K562 (cell line): ENCODE measurements at regions not wholly inside any gene's neighbourhood (a gene's known extent, or its start where the extent isn't known, plus 50 kb on each side); places are given as distances from the start of the nearest gene placed in this dataset.

Experiments used
- ATAC-seq: fragments of 200-7000 bp; cut with Tn5 transposase; 3 replicates; pipeline ENCODE4 v1.9.1; 2020; ENCODE audit warnings: moderate library complexity
- BruUV-seq: library from RNA; stranded (reverse); fragments of 400-500 nt; replicated peaks from 2 replicates; lab custom pipeline; 2021; lab: Mats Ljungman, UMichigan
- CTCF ChIA-PET: fragments of 300-600 bp; formaldehyde crosslinking; extraction: SDS; loops from one replicate; lab custom pipeline; 2021; ENCODE audit warnings: low intra/inter-chr PET ratio; lab: Yijun Ruan, JAX
- POLR2A ChIA-PET: fragments of 300-600, 350-650 bp; sonication (Branson Sonifier 250); formaldehyde crosslinking; extraction: SDS; loops from one replicate; lab custom pipeline; 2021; ENCODE audit warnings: antibody characterized with exemption, inconsistent platforms; lab: Yijun Ruan, JAX
- DNase-seq, 4 experiments: peaks; one replicate each; pipeline versions ENCODE4 v3.0.0 to v3.0.0-alpha.2; 2011 to 2018; ENCODE audit warnings: low spot score in 3 of 4, mixed read lengths in 3 of 4; ENCODE audit errors: extremely low read depth in 1 of 4
- FAIRE-seq: peaks from 2 replicates; lab custom pipeline; 2011; peaks lifted over from hg19 to GRCh38; lab: Jason Lieb, UNC
- H2AFZ ChIP-seq: 2 replicates; pipeline ENCODE4 v1.6.0; 2011; ENCODE audit warnings: low read depth, low read length, control low read depth, inconsistent platforms
- H3K27ac ChIP-seq: fragments of 200-600 bp; 3 replicates; pipeline ENCODE4 v1.8.0; 2011; ENCODE audit warnings: low read depth, mild to moderate bottlenecking, control low read depth, inconsistent platforms, low read length, moderate library complexity, mixed read lengths; ENCODE audit errors: extremely low read depth
- H3K27me3 ChIP-seq, 2 experiments: fragments of 300-600 bp in 1 of 2; 2 replicates in 1 of 2; 3 replicates in 1 of 2; pipeline versions ENCODE4 v1.6.0 to v1.8.0; 2011; ENCODE audit warnings: inconsistent platforms in 2 of 2, low read length in 2 of 2, mild to moderate bottlenecking in 1 of 2, mixed read lengths in 1 of 2, moderate library complexity in 1 of 2; ENCODE audit not compliant: control insufficient read depth in 2 of 2, insufficient read depth in 2 of 2
- H3K36me3 ChIP-seq: fragments of 300-600 bp; 3 replicates; pipeline ENCODE4 v1.8.0; 2011; ENCODE audit warnings: mild to moderate bottlenecking, low read length, inconsistent platforms; ENCODE audit not compliant: control insufficient read depth, insufficient read depth
- H3K4me1 ChIP-seq, 2 experiments: fragments of 200-600 bp in 1 of 2; replicated peaks in 1 of 2; 2 replicates in 1 of 2; 3 replicates in 1 of 2; pipeline versions ENCODE4 v1.5.1 to v1.8.0; 2011; ENCODE audit warnings: inconsistent platforms in 2 of 2, low read length in 2 of 2, mild to moderate bottlenecking in 1 of 2, mixed read lengths in 1 of 2, moderate library complexity in 1 of 2; ENCODE audit not compliant: control insufficient read depth in 2 of 2, insufficient read depth in 2 of 2
- H3K4me2 ChIP-seq: 2 replicates; pipeline ENCODE4 v1.6.1; 2011; ENCODE audit warnings: low read length, control low read depth, inconsistent platforms, mixed read lengths; ENCODE audit not compliant: insufficient read depth
- H3K4me3 ChIP-seq: fragments of 200-600 bp; sonication (generic), shearing (Covaris generic); 2 replicates; pipeline ENCODE4 v1.5.1; 2016; ENCODE audit warnings: control low read depth, inconsistent platforms
- H3K79me2 ChIP-seq: fragments of 200-600 bp; 3 replicates; pipeline ENCODE4 v1.8.0; 2011; ENCODE audit warnings: low read length, inconsistent platforms; ENCODE audit not compliant: control insufficient read depth, insufficient read depth
- H3K9ac ChIP-seq, 2 experiments: 2 replicates each; pipeline versions ENCODE4 v1.6.0 to v1.6.1; 2011; ENCODE audit warnings: low read depth in 2 of 2, low read length in 2 of 2, control low read depth in 1 of 2, inconsistent platforms in 1 of 2, mild to moderate bottlenecking in 1 of 2, mixed read lengths in 1 of 2; ENCODE audit not compliant: insufficient read depth in 1 of 2
- H3K9me1 ChIP-seq: one replicate; pipeline ENCODE4 v1.6.0; 2011; ENCODE audit warnings: inconsistent platforms, mild to moderate bottlenecking, low read length, moderate library complexity; ENCODE audit not compliant: control insufficient read depth, insufficient read depth
- H3K9me3 ChIP-seq: replicated peaks from 2 replicates; pipeline ENCODE4 v1.5.1; 2011; ENCODE audit warnings: low read depth, low read length, inconsistent platforms; ENCODE audit not compliant: control insufficient read depth, insufficient read depth
- H4K20me1 ChIP-seq: replicated peaks from 2 replicates; pipeline ENCODE4 v1.6.1; 2011; ENCODE audit warnings: low read length, inconsistent platforms, mixed read lengths; ENCODE audit not compliant: control insufficient read depth, insufficient read depth
- ARID2 ChIP-seq: fragments of 450-650 bp; IDR thresholded peaks from 2 replicates; pipeline ENCODE4 v1.6.1; 2017; ENCODE audit warnings: antibody characterized with exemption, mild to moderate bottlenecking
- CXXC5 ChIP-seq: fragments of 250-450 bp; sonication (Bioruptor Pico); IDR thresholded peaks from 2 replicates; pipeline ENCODE4 v1.8.0; 2022; ENCODE audit warnings: inconsistent platforms, mild to moderate bottlenecking, moderate library complexity
- HDAC8 ChIP-seq: fragments of 450-650 bp; IDR thresholded peaks from 2 replicates; pipeline ENCODE4 v1.6.1; 2016; ENCODE audit warnings: mild to moderate bottlenecking, missing genetic modification characterization, moderate library complexity, missing compliant biosample characterization
- KLF16 ChIP-seq: IDR thresholded peaks from 2 replicates; pipeline ENCODE4 v1.6.1; 2016; ENCODE audit warnings: antibody characterized with exemption
- LCOR ChIP-seq: sonication (generic); formaldehyde crosslinking; IDR thresholded peaks from 2 replicates; pipeline ENCODE4 v1.8.0; 2022; ENCODE audit warnings: mild to moderate bottlenecking, missing genetic modification reagents
- NFYB ChIP-seq: IDR thresholded peaks from 2 replicates; pipeline ENCODE4 v1.6.1; 2011; ENCODE audit warnings: mild to moderate bottlenecking, moderate library complexity; ENCODE audit not compliant: insufficient read length; ENCODE audit errors: extremely low read depth
- RAD21 ChIP-seq, 2 experiments: fragments of 250-450 bp in 1 of 2; fragments of 450-650 bp in 1 of 2; sonication (Bioruptor Pico) in 1 of 2; formaldehyde crosslinking in 1 of 2; IDR thresholded peaks in 1 of 2; conservative IDR thresholded peaks in 1 of 2; 2 replicates each; pipeline versions ENCODE4 v1.4.0 to v1.8.0; 2020 to 2022; ENCODE audit warnings: mild to moderate bottlenecking in 2 of 2, moderate library complexity in 1 of 2
- TAF15 ChIP-seq: fragments of 200-400 bp; formaldehyde crosslinking; IDR thresholded peaks from 2 replicates; pipeline ENCODE4 v1.6.1; 2017; ENCODE audit warnings: mild to moderate bottlenecking, low read depth, low read length, moderate library complexity
- ZNF184 ChIP-seq: sonication (generic); formaldehyde crosslinking; IDR thresholded peaks from 2 replicates; pipeline ENCODE4 v1.5.0; 2020; ENCODE audit warnings: missing genetic modification reagents
- WGBS: fragments of 100-300 bp; shearing (Covaris generic); methylation state at CpG from one replicate; pipeline ENCODE4 v1.1.6; 2016; ENCODE audit warnings: low coverage, mixed read lengths; ENCODE audit not compliant: insufficient coverage; ENCODE audit errors: missing lambda C conversion rate; 5-methylcytosine and 5-hydroxymethylcytosine counted together
- in situ Hi-C: fragments of 300-500 bp; cut with MboI; formaldehyde crosslinking; loops from 4 replicates; pipeline ENCODE4 v1.15.0; 2018; ENCODE audit warnings: inconsistent platforms, mixed read lengths
- intact Hi-C: fragments of 100-400 bp; cut with micrococcal nuclease; formaldehyde crosslinking; loops from 2 replicates; pipeline ENCODE4 v1.14.2; 2022
- TF ChIP-seq, protein P1 (sequence below): IDR thresholded peaks from 2 replicates; pipeline ENCODE4 v1.6.1; 2012; ENCODE audit warnings: low read depth, low read length, improper control_type of control experiment, borderline replicate concordance
- TF ChIP-seq, protein P2 (sequence below): sonication (generic); formaldehyde crosslinking; IDR thresholded peaks from 2 replicates; pipeline ENCODE4 v1.8.0; 2022; ENCODE audit warnings: mild to moderate bottlenecking, missing genetic modification reagents
- TF ChIP-seq, protein P3 (sequence below): sonication (generic); formaldehyde crosslinking; IDR thresholded peaks from 2 replicates; pipeline ENCODE4 v1.8.1; 2023; ENCODE audit warnings: mild to moderate bottlenecking, missing genetic modification reagents, moderate library complexity
- TF ChIP-seq, protein P4 (sequence below): fragments of 250-450 bp; sonication (Bioruptor Pico); IDR thresholded peaks from 2 replicates; pipeline ENCODE4 v1.8.0; 2022; ENCODE audit warnings: moderate library complexity, mild to moderate bottlenecking, inconsistent platforms

DNA sequence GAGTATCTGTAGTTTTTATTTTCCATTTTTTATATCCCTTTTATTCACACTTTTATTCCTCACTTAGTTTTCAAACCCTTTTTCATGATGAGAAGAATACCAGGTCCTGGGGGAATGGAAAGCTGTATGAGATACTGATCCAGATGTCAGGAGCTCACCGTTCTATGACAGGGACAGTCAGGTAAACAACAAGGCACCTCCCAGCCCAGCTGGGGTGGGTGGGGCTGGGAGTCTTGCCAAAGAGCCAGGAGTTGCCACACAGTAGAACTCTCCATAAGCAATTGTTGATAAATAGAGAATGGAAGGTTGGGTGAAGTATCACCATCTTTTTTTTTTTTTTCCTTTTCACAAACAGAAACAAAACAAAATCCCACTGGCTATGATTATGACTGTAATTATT lies 225.8 kb downstream of the NSG2 start (continued):
- TF ChIP-seq, protein P1, sequence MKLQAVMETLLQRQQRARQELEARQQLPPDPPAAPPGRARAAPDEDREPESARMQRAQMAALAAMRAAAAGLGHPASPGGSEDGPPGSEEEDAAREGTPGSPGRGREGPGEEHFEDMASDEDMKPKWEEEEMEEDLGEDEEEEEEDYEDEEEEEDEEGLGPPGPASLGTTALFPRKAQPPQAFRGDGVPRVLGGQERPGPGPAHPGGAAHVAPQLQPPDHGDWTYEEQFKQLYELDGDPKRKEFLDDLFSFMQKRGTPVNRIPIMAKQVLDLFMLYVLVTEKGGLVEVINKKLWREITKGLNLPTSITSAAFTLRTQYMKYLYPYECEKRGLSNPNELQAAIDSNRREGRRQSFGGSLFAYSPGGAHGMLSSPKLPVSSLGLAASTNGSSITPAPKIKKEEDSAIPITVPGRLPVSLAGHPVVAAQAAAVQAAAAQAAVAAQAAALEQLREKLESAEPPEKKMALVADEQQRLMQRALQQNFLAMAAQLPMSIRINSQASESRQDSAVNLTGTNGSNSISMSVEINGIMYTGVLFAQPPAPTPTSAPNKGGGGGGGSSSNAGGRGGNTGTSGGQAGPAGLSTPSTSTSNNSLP, result no peak
- no peak for TF ChIP-seq KLF16

DNA sequence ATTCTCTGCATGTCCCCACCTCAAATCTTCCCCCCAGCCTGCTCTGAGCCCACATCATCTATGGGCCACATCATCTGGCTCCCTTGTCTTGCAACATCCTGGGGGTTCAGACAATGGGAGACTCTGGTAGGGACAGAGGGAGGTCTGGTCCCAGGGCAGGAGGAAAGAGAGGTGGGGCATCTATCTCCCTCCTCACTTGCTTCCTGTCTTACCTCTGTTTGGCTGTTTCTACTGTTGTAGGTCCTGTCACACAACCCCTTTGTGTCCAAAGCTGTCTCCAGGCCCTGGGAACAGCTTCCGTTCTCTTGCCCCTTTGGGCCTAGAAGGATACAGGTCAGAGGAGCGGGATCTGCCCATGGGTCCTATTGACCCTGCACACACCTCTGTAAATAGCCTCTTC lies 227.2 kb downstream of the NSG2 start:
- Histone ChIP-seq H3K4me3 (no peak overlapping the region), H3K4me2 (no peak overlapping the region), H2AFZ (no peak overlapping the region), H3K9me3 (no peaks in the 10 kb centered on the region), H3K36me3 (no peaks in the 10 kb centered on the region), H3K9ac (no peak overlapping the region), H3K27ac (no peak overlapping the region), H4K20me1 (no peaks in the 10 kb centered on the region), H3K79me2 (no peaks in the 10 kb centered on the region), H3K4me1 (no peaks in the 10 kb centered on the region), H3K27me3 (peaks cover 0 to 4% of the 10 kb centered on the region in 2 experiments; a peak in 2 of 5 replicates), H3K9me1 (no peaks in the 10 kb centered on the region)
- ChIA-PET CTCF (no interaction called here), POLR2A (no interaction called here)
- BruUV-seq, result no TSS peak
- intact Hi-C loops (no loop called here), in situ Hi-C loops (no loop called here)
- TF ChIP-seq, protein P2, sequence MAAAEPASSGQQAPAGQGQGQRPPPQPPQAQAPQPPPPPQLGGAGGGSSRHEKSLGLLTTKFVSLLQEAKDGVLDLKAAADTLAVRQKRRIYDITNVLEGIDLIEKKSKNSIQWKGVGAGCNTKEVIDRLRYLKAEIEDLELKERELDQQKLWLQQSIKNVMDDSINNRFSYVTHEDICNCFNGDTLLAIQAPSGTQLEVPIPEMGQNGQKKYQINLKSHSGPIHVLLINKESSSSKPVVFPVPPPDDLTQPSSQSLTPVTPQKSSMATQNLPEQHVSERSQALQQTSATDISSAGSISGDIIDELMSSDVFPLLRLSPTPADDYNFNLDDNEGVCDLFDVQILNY (CRISPR knock-in tag), result no peak
- no peak for TF ChIP-seq HDAC8
- TF ChIP-seq, protein P3, sequence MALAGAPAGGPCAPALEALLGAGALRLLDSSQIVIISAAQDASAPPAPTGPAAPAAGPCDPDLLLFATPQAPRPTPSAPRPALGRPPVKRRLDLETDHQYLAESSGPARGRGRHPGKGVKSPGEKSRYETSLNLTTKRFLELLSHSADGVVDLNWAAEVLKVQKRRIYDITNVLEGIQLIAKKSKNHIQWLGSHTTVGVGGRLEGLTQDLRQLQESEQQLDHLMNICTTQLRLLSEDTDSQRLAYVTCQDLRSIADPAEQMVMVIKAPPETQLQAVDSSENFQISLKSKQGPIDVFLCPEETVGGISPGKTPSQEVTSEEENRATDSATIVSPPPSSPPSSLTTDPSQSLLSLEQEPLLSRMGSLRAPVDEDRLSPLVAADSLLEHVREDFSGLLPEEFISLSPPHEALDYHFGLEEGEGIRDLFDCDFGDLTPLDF (CRISPR knock-in tag), result no peak
- TF ChIP-seq ZNF184 (CRISPR knock-in tag), result no peak
- TF ChIP-seq, protein P4, sequence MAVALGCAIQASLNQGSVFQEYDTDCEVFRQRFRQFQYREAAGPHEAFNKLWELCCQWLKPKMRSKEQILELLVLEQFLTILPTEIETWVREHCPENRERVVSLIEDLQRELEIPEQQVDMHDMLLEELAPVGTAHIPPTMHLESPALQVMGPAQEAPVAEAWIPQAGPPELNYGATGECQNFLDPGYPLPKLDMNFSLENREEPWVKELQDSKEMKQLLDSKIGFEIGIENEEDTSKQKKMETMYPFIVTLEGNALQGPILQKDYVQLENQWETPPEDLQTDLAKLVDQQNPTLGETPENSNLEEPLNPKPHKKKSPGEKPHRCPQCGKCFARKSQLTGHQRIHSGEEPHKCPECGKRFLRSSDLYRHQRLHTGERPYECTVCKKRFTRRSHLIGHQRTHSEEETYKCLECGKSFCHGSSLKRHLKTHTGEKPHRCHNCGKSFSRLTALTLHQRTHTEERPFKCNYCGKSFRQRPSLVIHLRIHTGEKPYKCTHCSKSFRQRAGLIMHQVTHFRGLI (CRISPR knock-in tag), result no peak
- TF ChIP-seq ARID2, result no peak
- TF ChIP-seq CXXC5 (CRISPR knock-in tag), result no peak
- TF ChIP-seq TAF15, result no peak
- no peak for TF ChIP-seq RAD21 (CRISPR knock-in tag; conservative IDR thresholded peaks at IDR 0.05 in 1 of 2, IDR thresholded peaks at IDR 0.05 in 1 of 2)
- TF ChIP-seq NFYB, result no peak
- TF ChIP-seq LCOR, result no peak
- ATAC-seq (no peak), FAIRE-seq (no peak), DNase-seq (no peak)
- WGBS, result 0% methylated on average over 2 of the region's 2 CpGs
